Panc1 (cell line): ENCODE measurements at regions not wholly inside any gene's neighbourhood (a gene's known extent, or its start where the extent isn't known, plus 50 kb on each side); places are given as distances from the start of the nearest gene placed in this dataset.

Source experiments
- POLR2AphosphoS5 ChIP-seq: IDR thresholded peaks from 2 replicates; pipeline ENCODE4 v1.6.1; 2012; ENCODE audit warnings: mild to moderate bottlenecking, low read depth, low read length, moderate library complexity
- SIN3A ChIP-seq: IDR thresholded peaks from 2 replicates; pipeline ENCODE4 v1.6.1; 2012; ENCODE audit warnings: low read depth, mild to moderate bottlenecking, low read length, moderate library complexity, borderline replicate concordance; ENCODE audit not compliant: insufficient read depth
- TF ChIP-seq, protein P1 (sequence below): fragments of 450-650 bp; IDR thresholded peaks from 2 replicates; pipeline ENCODE4 v1.5.1; 2017; ENCODE audit warnings: mild to moderate bottlenecking
- TF ChIP-seq, protein P2 (sequence below), 2 experiments: IDR thresholded peaks; 2 replicates each; pipeline ENCODE4 v1.6.1; 2011 to 2012; ENCODE audit warnings: low read depth in 2 of 2, control low read depth in 1 of 2, low read length in 1 of 2, mild to moderate bottlenecking in 1 of 2, moderate library complexity in 1 of 2; ENCODE audit not compliant: insufficient read depth in 1 of 2

DNA sequence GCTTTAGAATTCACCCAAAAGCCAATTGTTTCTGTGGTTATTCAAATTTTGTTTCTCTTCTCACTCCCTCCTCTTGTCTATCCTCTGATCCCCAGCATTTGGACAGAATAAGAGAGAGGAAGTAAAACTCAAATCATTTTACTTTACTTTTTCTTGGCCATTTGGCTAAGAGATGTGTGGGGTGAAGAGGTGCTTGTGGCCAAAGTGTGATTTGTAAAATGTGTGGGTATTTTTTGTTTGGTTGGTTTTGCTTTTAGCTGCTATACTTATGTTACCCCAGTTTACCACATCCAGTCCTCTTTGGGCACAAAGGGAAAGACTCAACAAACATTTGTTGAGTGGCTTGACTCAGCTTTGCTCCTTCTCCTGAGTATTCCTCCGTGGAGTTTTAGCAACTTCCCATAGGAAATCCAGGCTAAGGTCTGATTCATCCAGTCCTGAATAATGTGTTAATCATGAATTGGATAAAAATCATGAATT is 109.1 kb upstream of the CYP1B1 start:
- TF ChIP-seq, protein P1, sequence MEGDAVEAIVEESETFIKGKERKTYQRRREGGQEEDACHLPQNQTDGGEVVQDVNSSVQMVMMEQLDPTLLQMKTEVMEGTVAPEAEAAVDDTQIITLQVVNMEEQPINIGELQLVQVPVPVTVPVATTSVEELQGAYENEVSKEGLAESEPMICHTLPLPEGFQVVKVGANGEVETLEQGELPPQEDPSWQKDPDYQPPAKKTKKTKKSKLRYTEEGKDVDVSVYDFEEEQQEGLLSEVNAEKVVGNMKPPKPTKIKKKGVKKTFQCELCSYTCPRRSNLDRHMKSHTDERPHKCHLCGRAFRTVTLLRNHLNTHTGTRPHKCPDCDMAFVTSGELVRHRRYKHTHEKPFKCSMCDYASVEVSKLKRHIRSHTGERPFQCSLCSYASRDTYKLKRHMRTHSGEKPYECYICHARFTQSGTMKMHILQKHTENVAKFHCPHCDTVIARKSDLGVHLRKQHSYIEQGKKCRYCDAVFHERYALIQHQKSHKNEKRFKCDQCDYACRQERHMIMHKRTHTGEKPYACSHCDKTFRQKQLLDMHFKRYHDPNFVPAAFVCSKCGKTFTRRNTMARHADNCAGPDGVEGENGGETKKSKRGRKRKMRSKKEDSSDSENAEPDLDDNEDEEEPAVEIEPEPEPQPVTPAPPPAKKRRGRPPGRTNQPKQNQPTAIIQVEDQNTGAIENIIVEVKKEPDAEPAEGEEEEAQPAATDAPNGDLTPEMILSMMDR = no peak
- TF ChIP-seq SIN3A = no peak
- TF ChIP-seq POLR2AphosphoS5 = no peak
- TF ChIP-seq, protein P2, sequence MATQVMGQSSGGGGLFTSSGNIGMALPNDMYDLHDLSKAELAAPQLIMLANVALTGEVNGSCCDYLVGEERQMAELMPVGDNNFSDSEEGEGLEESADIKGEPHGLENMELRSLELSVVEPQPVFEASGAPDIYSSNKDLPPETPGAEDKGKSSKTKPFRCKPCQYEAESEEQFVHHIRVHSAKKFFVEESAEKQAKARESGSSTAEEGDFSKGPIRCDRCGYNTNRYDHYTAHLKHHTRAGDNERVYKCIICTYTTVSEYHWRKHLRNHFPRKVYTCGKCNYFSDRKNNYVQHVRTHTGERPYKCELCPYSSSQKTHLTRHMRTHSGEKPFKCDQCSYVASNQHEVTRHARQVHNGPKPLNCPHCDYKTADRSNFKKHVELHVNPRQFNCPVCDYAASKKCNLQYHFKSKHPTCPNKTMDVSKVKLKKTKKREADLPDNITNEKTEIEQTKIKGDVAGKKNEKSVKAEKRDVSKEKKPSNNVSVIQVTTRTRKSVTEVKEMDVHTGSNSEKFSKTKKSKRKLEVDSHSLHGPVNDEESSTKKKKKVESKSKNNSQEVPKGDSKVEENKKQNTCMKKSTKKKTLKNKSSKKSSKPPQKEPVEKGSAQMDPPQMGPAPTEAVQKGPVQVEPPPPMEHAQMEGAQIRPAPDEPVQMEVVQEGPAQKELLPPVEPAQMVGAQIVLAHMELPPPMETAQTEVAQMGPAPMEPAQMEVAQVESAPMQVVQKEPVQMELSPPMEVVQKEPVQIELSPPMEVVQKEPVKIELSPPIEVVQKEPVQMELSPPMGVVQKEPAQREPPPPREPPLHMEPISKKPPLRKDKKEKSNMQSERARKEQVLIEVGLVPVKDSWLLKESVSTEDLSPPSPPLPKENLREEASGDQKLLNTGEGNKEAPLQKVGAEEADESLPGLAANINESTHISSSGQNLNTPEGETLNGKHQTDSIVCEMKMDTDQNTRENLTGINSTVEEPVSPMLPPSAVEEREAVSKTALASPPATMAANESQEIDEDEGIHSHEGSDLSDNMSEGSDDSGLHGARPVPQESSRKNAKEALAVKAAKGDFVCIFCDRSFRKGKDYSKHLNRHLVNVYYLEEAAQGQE (IDR thresholded peaks at IDR 0.05; ENCODE audit: insufficient read depth in 1 of 2, low read depth in 2 of 2, low read length in 1 of 2) = no peak
